ENCODE measurements at regions not wholly inside any gene's neighbourhood (a gene's known extent, or its start where the extent isn't known, plus 50 kb on each side); places are given as distances from the start of the nearest gene placed in this dataset.

DNA sequence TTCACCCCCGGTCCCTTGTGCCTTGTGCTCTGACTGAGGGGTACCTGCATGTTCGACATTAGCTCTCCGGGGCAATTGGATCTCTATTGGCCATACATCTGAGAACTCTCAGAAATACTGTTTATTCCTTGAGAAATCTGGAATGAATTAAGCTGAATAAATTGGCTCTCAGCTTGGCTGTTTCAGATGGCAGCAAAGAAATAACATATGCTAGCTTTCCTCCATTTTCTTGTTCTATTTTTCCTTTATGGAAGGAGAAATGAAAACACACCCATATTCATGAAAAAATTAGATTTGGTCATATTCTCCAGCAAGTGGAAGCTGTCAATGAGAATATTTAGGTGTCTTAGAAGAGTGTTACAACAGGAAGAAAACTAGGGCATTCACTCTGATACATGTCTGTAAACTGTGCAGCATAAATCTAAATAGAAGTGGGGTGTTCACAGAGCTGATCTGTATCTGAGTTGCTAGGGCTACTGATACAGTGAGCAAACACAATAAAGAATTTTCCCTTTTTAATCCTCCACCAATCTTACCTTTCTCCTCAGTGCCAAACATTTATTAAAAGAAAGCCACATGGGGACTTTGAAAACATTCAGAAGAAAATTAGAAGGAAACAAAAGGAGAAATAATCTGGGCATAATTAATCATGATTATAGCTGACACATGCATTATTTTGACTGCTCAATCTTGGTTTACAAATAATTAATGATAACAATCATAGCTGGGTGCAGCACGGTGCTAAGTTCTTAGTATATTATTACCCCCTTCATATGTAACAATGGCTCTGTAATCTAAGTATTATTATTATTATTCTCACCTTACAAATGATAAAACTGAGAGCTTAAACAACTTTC, 671.9 kb upstream of the USP24 start:
- H3K27ac ChIP-seq (ENCODE audit: insufficient read depth, low read depth, low read length, poor library complexity, severe bottlenecking) = no peak overlapping the region
- H3K27me3 ChIP-seq (ENCODE audit: control insufficient read depth, insufficient read depth, low read length, poor library complexity, severe bottlenecking) = no peaks in the 10 kb centered on the region
- no peaks in the 10 kb centered on the region for H3K9me3 ChIP-seq (ENCODE audit: control insufficient read depth, low read length)
- 86 to 91% methylated on average over 3 of the region's 4 CpGs for WGBS, 2 experiments
- H3K4me1 ChIP-seq (ENCODE audit: control insufficient read depth, insufficient read depth, low read length) = no peaks in the 10 kb centered on the region
- H3K4me3 ChIP-seq (ENCODE audit: insufficient read depth, low read depth, low read length) = no peak overlapping the region
- H3K36me3 ChIP-seq (ENCODE audit: control insufficient read depth, insufficient read depth, low read length) = no peaks in the 10 kb centered on the region

DNA sequence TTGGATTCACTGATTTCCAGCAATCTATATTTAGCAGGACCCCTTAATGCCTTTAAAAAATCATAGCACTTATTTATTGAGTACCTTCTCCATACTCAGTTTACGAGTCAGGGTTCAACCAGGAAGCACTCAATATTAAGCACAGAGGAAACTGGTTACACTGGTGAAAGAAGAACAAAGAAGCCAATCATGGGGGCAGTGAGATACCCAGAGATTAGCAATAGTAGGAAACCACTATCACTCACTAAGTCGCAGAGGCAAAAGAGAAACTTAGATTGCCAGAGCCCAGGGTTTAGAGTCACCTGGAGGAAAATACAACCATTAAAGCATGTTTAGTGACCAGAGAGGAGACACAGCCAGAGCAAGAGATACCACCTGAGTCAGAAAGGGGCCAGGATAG, 670.5 kb upstream of the USP24 start:
- H3K27ac ChIP-seq (ENCODE audit: insufficient read depth, low read depth, low read length, poor library complexity, severe bottlenecking) = no peak overlapping the region
- no peak overlapping the region for H3K4me3 ChIP-seq (ENCODE audit: insufficient read depth, low read depth, low read length)
- no peaks in the 10 kb centered on the region for H3K4me1 ChIP-seq (ENCODE audit: control insufficient read depth, insufficient read depth, low read length)
- no peaks in the 10 kb centered on the region for H3K27me3 ChIP-seq (ENCODE audit: control insufficient read depth, insufficient read depth, low read length, poor library complexity, severe bottlenecking)
- no peaks in the 10 kb centered on the region for H3K9me3 ChIP-seq (ENCODE audit: control insufficient read depth, low read length)
- 83 to 90% methylated on average over 2 of the region's 2 CpGs for WGBS, 2 experiments
- no peaks in the 10 kb centered on the region for H3K36me3 ChIP-seq (ENCODE audit: control insufficient read depth, insufficient read depth, low read length)

DNA sequence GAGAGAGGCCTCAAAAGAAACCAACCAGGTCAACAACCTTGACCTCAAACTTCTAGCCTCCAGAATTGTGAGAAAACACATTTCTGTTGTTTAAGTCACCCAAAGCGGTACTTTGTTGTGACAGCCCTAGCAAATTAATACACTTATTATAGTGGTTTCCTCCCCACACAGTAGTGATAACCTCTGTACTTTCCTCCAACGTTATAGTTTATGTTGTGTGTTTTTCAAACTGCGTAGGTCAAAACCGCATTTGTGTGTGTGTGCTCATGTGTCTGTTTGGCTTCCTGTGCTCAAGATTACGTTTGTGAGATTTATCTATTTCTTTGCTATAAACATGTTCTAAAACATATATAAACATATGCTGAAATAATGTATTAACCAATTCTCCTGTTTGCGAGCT, 667.8 kb upstream of the USP24 start:
- no peaks in the 10 kb centered on the region for H3K4me1 ChIP-seq (ENCODE audit: control insufficient read depth, insufficient read depth, low read length)
- no peaks in the 10 kb centered on the region for H3K27me3 ChIP-seq (ENCODE audit: control insufficient read depth, insufficient read depth, low read length, poor library complexity, severe bottlenecking)
- H3K27ac ChIP-seq (ENCODE audit: insufficient read depth, low read depth, low read length, poor library complexity, severe bottlenecking) = no peak overlapping the region
- H3K9me3 ChIP-seq (ENCODE audit: control insufficient read depth, low read length) = no peaks in the 10 kb centered on the region
- 91 to 98% methylated on average over 4 of the region's 6 CpGs for WGBS, 2 experiments
- no peaks in the 10 kb centered on the region for H3K36me3 ChIP-seq (ENCODE audit: control insufficient read depth, insufficient read depth, low read length)
- H3K4me3 ChIP-seq (ENCODE audit: insufficient read depth, low read depth, low read length) = no peak overlapping the region

DNA sequence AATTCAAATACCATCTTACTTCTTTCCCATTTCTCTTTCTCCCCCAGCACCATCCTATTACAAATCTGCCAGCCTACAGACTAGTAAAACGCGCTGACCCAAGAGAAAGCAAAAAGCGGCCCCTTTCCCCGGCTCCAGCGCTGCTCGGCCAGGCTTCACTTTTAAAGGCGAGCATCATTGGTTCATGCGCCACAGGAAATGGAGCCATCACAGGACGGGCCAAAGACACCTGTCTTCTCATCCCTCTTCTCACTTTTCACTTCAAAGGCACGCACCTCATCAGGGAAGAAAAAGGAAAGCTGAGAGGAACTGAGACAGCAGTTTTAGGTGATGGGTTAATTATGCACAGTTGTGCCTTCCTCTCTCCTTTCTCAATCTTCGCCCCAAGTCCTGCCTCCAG, 664.2 kb upstream of the USP24 start:
- H3K27ac ChIP-seq (ENCODE audit: insufficient read depth, low read depth, low read length, poor library complexity, severe bottlenecking) = no peak overlapping the region
- no peaks in the 10 kb centered on the region for H3K27me3 ChIP-seq (ENCODE audit: control insufficient read depth, insufficient read depth, low read length, poor library complexity, severe bottlenecking)
- 90 to 93% methylated on average over 11 of the region's 11 CpGs for WGBS, 2 experiments
- no peaks in the 10 kb centered on the region for H3K9me3 ChIP-seq (ENCODE audit: control insufficient read depth, low read length)
- H3K4me3 ChIP-seq (ENCODE audit: insufficient read depth, low read depth, low read length) = no peak overlapping the region
- H3K36me3 ChIP-seq (ENCODE audit: control insufficient read depth, insufficient read depth, low read length) = no peaks in the 10 kb centered on the region
- no peaks in the 10 kb centered on the region for H3K4me1 ChIP-seq (ENCODE audit: control insufficient read depth, insufficient read depth, low read length)

DNA sequence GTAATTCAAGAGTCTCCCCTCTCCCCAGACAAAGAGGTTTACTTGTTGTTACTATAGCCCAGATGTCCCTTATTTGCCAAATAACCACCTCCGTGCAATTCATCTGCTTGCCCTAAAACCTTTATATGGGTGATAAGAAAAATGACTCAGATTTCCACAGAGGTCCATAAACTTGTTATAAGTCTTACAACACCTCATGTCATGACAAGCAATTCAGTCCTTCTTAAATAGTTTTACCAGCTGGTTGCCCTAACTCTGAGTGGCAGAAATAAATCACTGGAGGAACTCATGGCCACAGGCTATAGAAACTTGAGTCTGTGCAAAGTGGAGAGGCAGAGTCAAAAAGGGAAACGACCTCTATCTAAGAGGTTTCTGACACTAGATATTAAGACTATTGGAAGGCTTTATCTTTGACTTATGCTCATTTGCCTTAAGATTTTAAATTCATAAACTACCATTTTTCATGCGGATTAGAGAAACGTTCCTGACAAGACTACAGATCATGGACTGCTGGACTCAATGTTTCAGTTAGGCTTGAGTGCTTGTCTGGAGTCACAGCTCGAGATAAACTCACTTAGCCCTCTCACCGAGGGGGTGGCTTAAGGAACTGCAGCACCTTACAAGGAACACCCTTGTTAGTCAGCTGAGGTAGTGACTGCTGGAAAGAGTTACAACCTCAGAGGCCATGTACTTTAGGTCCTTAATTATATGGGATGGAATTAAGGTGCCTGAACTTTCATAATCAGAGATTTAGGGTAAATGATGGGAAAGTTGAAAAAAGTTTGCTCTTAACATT, 662.5 kb upstream of the USP24 start:
- no peaks in the 10 kb centered on the region for H3K27me3 ChIP-seq (ENCODE audit: control insufficient read depth, insufficient read depth, low read length, poor library complexity, severe bottlenecking)
- H3K27ac ChIP-seq (ENCODE audit: insufficient read depth, low read depth, low read length, poor library complexity, severe bottlenecking) = no peak overlapping the region
- no peak overlapping the region for H3K4me3 ChIP-seq (ENCODE audit: insufficient read depth, low read depth, low read length)
- H3K9me3 ChIP-seq (ENCODE audit: control insufficient read depth, low read length) = no peaks in the 10 kb centered on the region
- 91% methylated on average over 5 to 6 of the region's 6 CpGs for WGBS, 2 experiments
- no peaks in the 10 kb centered on the region for H3K36me3 ChIP-seq (ENCODE audit: control insufficient read depth, insufficient read depth, low read length)
- H3K4me1 ChIP-seq (ENCODE audit: control insufficient read depth, insufficient read depth, low read length) = no peaks in the 10 kb centered on the region

DNA sequence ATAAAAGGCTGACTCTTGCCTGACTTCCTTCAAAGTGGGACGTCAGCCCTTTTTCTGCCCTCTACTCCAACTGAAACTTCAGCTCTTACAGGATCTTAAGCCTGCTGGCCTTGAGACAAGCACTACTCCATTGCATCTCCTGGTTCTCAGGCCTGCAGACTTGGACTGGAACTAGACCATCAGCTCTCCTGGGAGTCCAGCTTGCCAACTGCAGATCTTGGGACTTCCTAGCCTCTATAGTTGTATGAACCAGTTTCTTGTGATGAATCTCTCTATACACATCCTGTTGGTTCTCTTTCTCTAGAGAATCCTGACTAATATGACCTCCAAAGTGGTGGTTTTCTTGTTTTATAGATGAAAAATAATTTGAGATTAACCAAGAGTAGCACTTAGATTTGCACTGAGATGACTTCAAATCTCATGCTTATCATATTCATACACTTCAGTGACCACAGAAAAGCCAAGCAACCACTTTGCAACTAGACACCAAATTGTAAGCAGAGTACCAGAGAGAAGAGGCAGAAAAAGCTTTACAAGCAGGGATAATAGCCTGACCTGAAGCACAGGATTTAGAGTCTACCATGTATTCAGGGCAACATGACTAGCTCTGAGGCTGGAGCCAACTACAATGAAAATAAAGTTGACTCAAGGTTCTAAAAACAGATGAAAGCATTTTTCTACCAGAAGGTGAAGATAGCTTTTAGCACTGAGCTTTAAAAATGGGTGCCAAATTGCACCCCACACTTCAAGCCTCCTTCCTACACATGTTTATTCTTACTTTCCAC, 661.3 kb upstream of the USP24 start:
- H3K9me3 ChIP-seq (ENCODE audit: control insufficient read depth, low read length) = no peaks in the 10 kb centered on the region
- no peaks in the 10 kb centered on the region for H3K27me3 ChIP-seq (ENCODE audit: control insufficient read depth, insufficient read depth, low read length, poor library complexity, severe bottlenecking)
- H3K36me3 ChIP-seq (ENCODE audit: control insufficient read depth, insufficient read depth, low read length) = no peaks in the 10 kb centered on the region
- no peak overlapping the region for H3K4me3 ChIP-seq (ENCODE audit: insufficient read depth, low read depth, low read length)
- no peaks in the 10 kb centered on the region for H3K4me1 ChIP-seq (ENCODE audit: control insufficient read depth, insufficient read depth, low read length)
- H3K27ac ChIP-seq (ENCODE audit: insufficient read depth, low read depth, low read length, poor library complexity, severe bottlenecking) = no peak overlapping the region
- 94 to 97% methylated on average over 1 of the region's 1 CpG for WGBS, 2 experiments

DNA sequence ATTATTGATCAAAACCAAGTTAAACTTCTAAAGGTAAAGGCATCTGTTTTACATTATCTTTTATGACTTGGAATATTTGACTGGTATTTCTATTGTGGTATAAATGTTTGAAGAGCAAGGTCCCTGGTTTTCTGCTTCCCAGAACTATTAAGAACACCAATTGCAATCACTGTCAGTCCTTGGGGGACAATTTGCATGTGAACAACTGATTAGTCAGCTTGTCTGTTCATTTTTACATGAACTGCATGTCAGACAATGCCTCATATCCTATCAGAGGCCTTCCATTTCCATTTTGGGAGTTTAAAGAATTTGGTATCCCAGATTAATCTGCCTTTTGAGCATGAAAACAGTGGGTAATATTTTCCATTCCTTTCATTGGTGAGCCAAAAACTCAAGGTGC, 654.9 kb upstream of the USP24 start:
- H3K4me1 ChIP-seq (ENCODE audit: control insufficient read depth, insufficient read depth, low read length) = no peaks in the 10 kb centered on the region
- no peaks in the 10 kb centered on the region for H3K36me3 ChIP-seq (ENCODE audit: control insufficient read depth, insufficient read depth, low read length)
- no peaks in the 10 kb centered on the region for H3K9me3 ChIP-seq (ENCODE audit: control insufficient read depth, low read length)
- H3K27ac ChIP-seq (ENCODE audit: insufficient read depth, low read depth, low read length, poor library complexity, severe bottlenecking) = no peak overlapping the region
- H3K4me3 ChIP-seq (ENCODE audit: insufficient read depth, low read depth, low read length) = no peak overlapping the region
- no peaks in the 10 kb centered on the region for H3K27me3 ChIP-seq (ENCODE audit: control insufficient read depth, insufficient read depth, low read length, poor library complexity, severe bottlenecking)

DNA sequence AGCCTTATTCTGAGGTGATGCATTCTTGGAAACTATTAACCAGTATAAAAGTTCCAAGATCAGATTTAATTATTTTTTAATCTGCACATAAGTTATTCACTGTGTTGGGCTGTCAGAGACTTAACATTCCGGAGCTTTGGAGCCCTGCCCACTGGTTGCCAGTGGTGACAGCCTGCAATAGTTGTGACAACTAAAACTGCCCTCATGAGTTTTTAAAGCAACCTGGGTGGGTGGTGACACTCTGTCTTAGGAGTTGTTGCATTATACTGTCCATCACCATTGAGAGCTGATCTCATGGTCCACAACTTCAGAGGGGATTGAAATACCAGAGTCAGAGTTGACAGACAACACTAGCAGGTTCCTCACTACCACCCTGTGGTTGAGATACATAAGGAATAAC, 653.9 kb upstream of the USP24 start:
- no peaks in the 10 kb centered on the region for H3K9me3 ChIP-seq (ENCODE audit: control insufficient read depth, low read length)
- no peaks in the 10 kb centered on the region for H3K36me3 ChIP-seq (ENCODE audit: control insufficient read depth, insufficient read depth, low read length)
- H3K4me1 ChIP-seq (ENCODE audit: control insufficient read depth, insufficient read depth, low read length) = no peaks in the 10 kb centered on the region
- H3K4me3 ChIP-seq (ENCODE audit: insufficient read depth, low read depth, low read length) = no peak overlapping the region
- 78 to 80% methylated on average over 1 of the region's 1 CpG for WGBS, 2 experiments
- no peak overlapping the region for H3K27ac ChIP-seq (ENCODE audit: insufficient read depth, low read depth, low read length, poor library complexity, severe bottlenecking)
- no peaks in the 10 kb centered on the region for H3K27me3 ChIP-seq (ENCODE audit: control insufficient read depth, insufficient read depth, low read length, poor library complexity, severe bottlenecking)

DNA sequence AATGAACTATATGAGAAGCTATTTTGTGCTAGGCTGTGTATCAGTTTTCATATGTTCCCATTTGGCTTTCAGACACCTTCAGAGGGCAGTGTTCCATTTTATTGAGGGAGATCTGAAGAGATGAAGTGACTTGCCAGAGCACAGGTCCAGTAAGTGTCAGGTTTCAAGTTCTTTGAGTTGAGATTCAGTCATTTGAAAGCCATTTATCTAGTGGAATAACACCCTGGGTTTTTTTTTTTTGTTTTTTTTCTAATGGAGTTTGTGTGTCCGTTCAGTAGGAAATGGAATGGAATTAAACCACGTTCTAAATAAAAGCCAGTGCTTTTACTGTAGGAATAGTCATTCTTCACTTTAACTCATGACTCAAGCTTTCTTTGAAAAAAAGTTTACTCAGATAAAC, 652.9 kb upstream of the USP24 start:
- WGBS, 2 experiments = 75% methylated on average over 2 of the region's 2 CpGs; no CpG with 5 or more reads in 1 of the 2 experiments
- no peak overlapping the region for H3K27ac ChIP-seq (ENCODE audit: insufficient read depth, low read depth, low read length, poor library complexity, severe bottlenecking)

DNA sequence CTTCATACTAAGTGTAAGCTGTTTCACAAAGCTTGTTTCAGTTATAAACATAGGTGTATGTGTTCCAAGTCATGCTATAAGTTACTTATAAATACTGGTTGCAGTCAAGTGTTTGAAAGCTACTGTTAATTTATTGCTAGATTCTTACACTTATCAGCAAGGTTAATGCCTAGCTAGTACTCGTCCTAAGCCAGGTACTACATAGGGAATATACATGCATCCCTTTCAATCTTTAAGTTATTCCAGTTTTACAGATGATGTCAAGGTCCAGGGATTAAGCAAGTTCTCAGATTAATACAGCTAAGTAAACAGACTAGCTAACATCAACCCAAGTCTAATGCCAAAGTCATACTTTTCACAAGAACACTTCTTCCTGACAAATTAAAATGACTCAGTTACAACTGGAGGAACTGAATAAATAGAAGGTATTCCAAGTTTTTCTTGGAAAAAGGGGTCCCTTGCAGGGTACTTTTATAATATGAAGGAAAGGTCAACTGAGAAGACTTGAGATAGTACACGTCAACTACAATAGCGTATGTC, 652.2 kb upstream of the USP24 start:
- H3K27ac ChIP-seq (ENCODE audit: insufficient read depth, low read depth, low read length, poor library complexity, severe bottlenecking) = no peak overlapping the region
- no peak overlapping the region for H3K4me3 ChIP-seq (ENCODE audit: insufficient read depth, low read depth, low read length)
- no peaks in the 10 kb centered on the region for H3K9me3 ChIP-seq (ENCODE audit: control insufficient read depth, low read length)
- no peaks in the 10 kb centered on the region for H3K36me3 ChIP-seq (ENCODE audit: control insufficient read depth, insufficient read depth, low read length)
- WGBS, 2 experiments = 94 to 98% methylated on average over 3 of the region's 3 CpGs
- H3K27me3 ChIP-seq (ENCODE audit: control insufficient read depth, insufficient read depth, low read length, poor library complexity, severe bottlenecking) = no peaks in the 10 kb centered on the region
- no peaks in the 10 kb centered on the region for H3K4me1 ChIP-seq (ENCODE audit: control insufficient read depth, insufficient read depth, low read length)

More for the DNA sequence above, 652.9 kb upstream of the USP24 start:
- Histone ChIP-seq H3K9me3 (ENCODE audit: control insufficient read depth, low read length) (no peaks in the 10 kb centered on the region), H3K27me3 (ENCODE audit: control insufficient read depth, insufficient read depth, low read length, poor library complexity, severe bottlenecking) (no peaks in the 10 kb centered on the region), H3K36me3 (ENCODE audit: control insufficient read depth, insufficient read depth, low read length) (no peaks in the 10 kb centered on the region), H3K4me3 (ENCODE audit: insufficient read depth, low read depth, low read length) (no peak overlapping the region), H3K4me1 (ENCODE audit: control insufficient read depth, insufficient read depth, low read length) (no peaks in the 10 kb centered on the region)

Measured in ectodermal cell (in vitro differentiated cells).